SK-N-SH treated with all-trans-retinoic acid at 6 μM for 48 hours (cell line): ENCODE measurements at regions not wholly inside any gene's neighbourhood (a gene's known extent, or its start where the extent isn't known, plus 50 kb on each side); places are given as distances from the start of the nearest gene placed in this dataset.

Source experiments
- ATAC-seq: fragments of 200-7000 bp; cut with Tn5 transposase; 3 replicates; pipeline ENCODE4 v1.9.1; 2020; ENCODE audit warnings: mild to moderate bottlenecking, moderate library complexity
- ARNTL ChIP-seq: fragments of 450-650 bp; formaldehyde crosslinking; IDR thresholded peaks from 2 replicates; pipeline ENCODE4 v1.5.0; 2020; ENCODE audit warnings: low read depth, mild to moderate bottlenecking, moderate library complexity, borderline replicate concordance
- BACH2 ChIP-seq: fragments of 250-450 bp; sonication (Bioruptor Pico); IDR thresholded peaks from 2 replicates; pipeline ENCODE4 v1.9.0; 2021; ENCODE audit warnings: mild to moderate bottlenecking, borderline replicate concordance
- CREB5 ChIP-seq: fragments of 250-450 bp; sonication (Bioruptor Pico); IDR thresholded peaks from 2 replicates; pipeline ENCODE4 v1.5.1; 2020; ENCODE audit warnings: low read depth, mild to moderate bottlenecking, moderate library complexity
- CSDC2 ChIP-seq: fragments of 250-450 bp; sonication (Bioruptor Pico); IDR thresholded peaks from 2 replicates; pipeline ENCODE4 v1.5.0; 2020; ENCODE audit warnings: mild to moderate bottlenecking, moderate library complexity
- CSRNP3 ChIP-seq: fragments of 250-450 bp; sonication (Bioruptor Pico); IDR thresholded peaks from 2 replicates; pipeline ENCODE4 v1.5.1; 2021; ENCODE audit warnings: mild to moderate bottlenecking, moderate library complexity
- ESRRG ChIP-seq: fragments of 250-450 bp; sonication (Bioruptor Pico); IDR thresholded peaks from 2 replicates; pipeline ENCODE4 v1.6.1; 2021; ENCODE audit warnings: mild to moderate bottlenecking
- GLIS3 ChIP-seq: fragments of 250-450 bp; sonication (Bioruptor Pico); IDR thresholded peaks from 2 replicates; pipeline ENCODE4 v1.5.0; 2020; ENCODE audit warnings: mild to moderate bottlenecking, moderate library complexity
- ISL1 ChIP-seq: fragments of 250-450 bp; sonication (Bioruptor Pico); IDR thresholded peaks from 2 replicates; pipeline ENCODE4 v2.1.2; 2022; ENCODE audit warnings: mild to moderate bottlenecking, moderate library complexity
- OSR1 ChIP-seq: fragments of 250-450 bp; sonication (Bioruptor Pico); IDR thresholded peaks from 2 replicates; pipeline ENCODE4 v1.8.0; 2022; ENCODE audit warnings: moderate library complexity, mild to moderate bottlenecking, inconsistent platforms
- PATZ1 ChIP-seq: fragments of 250-450 bp; sonication (Bioruptor Pico); IDR thresholded peaks from 2 replicates; pipeline ENCODE4 v1.8.0; 2020; ENCODE audit warnings: mild to moderate bottlenecking, moderate library complexity, borderline replicate concordance
- POU6F1 ChIP-seq: fragments of 250-450 bp; sonication (Bioruptor Pico); IDR thresholded peaks from 2 replicates; pipeline ENCODE4 v1.8.0; 2021; ENCODE audit warnings: low read depth, mild to moderate bottlenecking, moderate library complexity, borderline replicate concordance
- PPARA ChIP-seq: fragments of 250-450 bp; sonication (Bioruptor Pico); IDR thresholded peaks from 2 replicates; pipeline ENCODE4 v1.5.0; 2020; ENCODE audit warnings: mild to moderate bottlenecking, borderline replicate concordance
- RARB ChIP-seq: fragments of 250-450 bp; sonication (Bioruptor Pico); IDR thresholded peaks from 2 replicates; pipeline ENCODE4 v1.8.0; 2021; ENCODE audit warnings: mild to moderate bottlenecking, moderate library complexity
- SNAI2 ChIP-seq: fragments of 250-450 bp; sonication (Bioruptor Pico); IDR thresholded peaks from 2 replicates; pipeline ENCODE4 v1.5.0; 2020; ENCODE audit warnings: mild to moderate bottlenecking, moderate library complexity
- TCF4 ChIP-seq: fragments of 250-450 bp; sonication (Bioruptor Pico); IDR thresholded peaks from 2 replicates; pipeline ENCODE4 v1.8.0; 2021; ENCODE audit warnings: mild to moderate bottlenecking, moderate library complexity, borderline replicate concordance
- ZC3H10 ChIP-seq: fragments of 250-450 bp; sonication (Bioruptor Pico); IDR thresholded peaks from 2 replicates; pipeline ENCODE4 v1.5.1; 2021; ENCODE audit warnings: mild to moderate bottlenecking, moderate library complexity
- ZFP30 ChIP-seq: fragments of 450-650 bp; formaldehyde crosslinking; IDR thresholded peaks from 2 replicates; pipeline ENCODE4 v1.5.0; 2022; ENCODE audit warnings: mild to moderate bottlenecking, moderate library complexity
- ZNF70 ChIP-seq: fragments of 450-650 bp; formaldehyde crosslinking; IDR thresholded peaks from 2 replicates; pipeline ENCODE4 v1.5.0; 2020; ENCODE audit warnings: mild to moderate bottlenecking, moderate library complexity
- ZNF8 ChIP-seq: fragments of 450-650 bp; formaldehyde crosslinking; IDR thresholded peaks from 2 replicates; pipeline ENCODE4 v1.5.0; 2020; ENCODE audit warnings: mild to moderate bottlenecking, moderate library complexity

- TF ChIP-seq RARB (CRISPR knock-in tag) (no peak), SNAI2 (CRISPR knock-in tag) (no peak), TCF4 (CRISPR knock-in tag) (no peak), OSR1 (CRISPR knock-in tag) (no peak), ARNTL (CRISPR knock-in tag) (no peak), ZFP30 (CRISPR knock-in tag) (no peak)
- no peak for ATAC-seq
These were observed 211.2 kb downstream of the CPEB2 start for GRCh38 chr4:15213302-15213970.

- no peak for TF ChIP-seq CREB5 (CRISPR knock-in tag)
- TF ChIP-seq BACH2 (CRISPR knock-in tag): no peak
- no peak for TF ChIP-seq ZNF8 (CRISPR knock-in tag)
- TF ChIP-seq CSDC2 (CRISPR knock-in tag): no peak
- TF ChIP-seq, all 23 proteins: peak for 0
- ATAC-seq: no peak
These were observed 212.7 kb upstream of the C1QTNF7 start for GRCh38 chr4:15215109-15215508.

- no peak for TF ChIP-seq ZC3H10 (CRISPR knock-in tag)
- no peak for TF ChIP-seq PATZ1 (CRISPR knock-in tag)
- TF ChIP-seq CREB5 (CRISPR knock-in tag): no peak
- no peak for TF ChIP-seq ZNF70 (CRISPR knock-in tag)
- no peak for TF ChIP-seq ISL1 (CRISPR knock-in tag)
- TF ChIP-seq SNAI2 (CRISPR knock-in tag): no peak
- no peak for TF ChIP-seq ZFP30 (CRISPR knock-in tag)
- TF ChIP-seq BACH2 (CRISPR knock-in tag): no peak
- TF ChIP-seq PPARA (CRISPR knock-in tag): no peak
- no peak for TF ChIP-seq GLIS3
- no peak for TF ChIP-seq ESRRG (CRISPR knock-in tag)
- TF ChIP-seq OSR1 (CRISPR knock-in tag): no peak
- TF ChIP-seq POU6F1: no peak
- no peak for ATAC-seq
These were observed 201.6 kb upstream of the C1QTNF7 start for GRCh38 chr4:15226203-15226602.

- TF ChIP-seq ZNF70 (CRISPR knock-in tag) (no peak), ZFP30 (CRISPR knock-in tag) (no peak), CSDC2 (CRISPR knock-in tag) (no peak), ZNF8 (CRISPR knock-in tag) (no peak), OSR1 (CRISPR knock-in tag) (no peak), ARNTL (CRISPR knock-in tag) (no peak), ESRRG (CRISPR knock-in tag) (no peak), ISL1 (CRISPR knock-in tag) (no peak), TCF4 (CRISPR knock-in tag) (no peak; the same call in 1 of the 2 replicates), CSRNP3 (no peak), PATZ1 (CRISPR knock-in tag) (no peak), SNAI2 (CRISPR knock-in tag) (no peak), PPARA (CRISPR knock-in tag) (no peak)
- ATAC-seq: peak; percentile 95
These were observed 196.4 kb upstream of the C1QTNF7 start for GRCh38 chr4:15231265-15232091.
